ENCODE measurements at regions not wholly inside any gene's neighbourhood (a gene's known extent, or its start where the extent isn't known, plus 50 kb on each side); places are given as distances from the start of the nearest gene placed in this dataset.
A peak's percentile ranks its signal among the peaks of the same experiment; 100 is the strongest.

DNA sequence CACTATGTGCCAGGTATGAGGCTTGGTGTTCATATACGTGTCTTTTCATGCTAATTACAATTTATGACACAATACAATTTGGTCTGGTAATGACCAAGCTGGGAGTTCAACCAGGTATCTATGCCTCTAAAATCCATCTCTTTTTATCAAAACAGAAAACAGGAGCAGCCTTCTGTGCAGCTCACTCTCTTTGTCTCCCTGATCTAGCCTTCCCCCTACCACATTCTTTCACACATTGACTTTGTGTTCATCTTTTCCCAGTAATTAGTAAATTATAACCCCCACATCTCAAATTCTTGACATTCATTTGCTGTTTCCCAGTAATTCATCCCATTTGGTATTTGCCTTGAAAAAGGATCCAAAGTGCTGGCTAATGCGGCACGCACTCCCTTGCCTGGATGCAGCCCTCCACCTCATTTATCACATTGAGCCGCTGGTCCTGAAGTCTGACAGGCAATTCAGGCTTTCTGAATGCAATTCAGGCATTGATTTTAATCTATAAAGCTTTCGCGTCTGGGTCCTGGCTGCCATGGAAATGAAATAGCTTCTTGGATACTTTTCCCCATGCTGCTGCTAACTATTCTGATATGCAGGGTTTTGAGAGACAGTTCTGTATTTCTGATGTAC lies 112.5 kb upstream of the ANKRD1 start:
- no peaks in the 10 kb centered on the region for H4K20me1 ChIP-seq (ENCODE audit: low read length)
- no peak overlapping the region for H3K9ac ChIP-seq (ENCODE audit: low read length)
- no peaks in the 10 kb centered on the region for H3K36me3 ChIP-seq (ENCODE audit: low read depth, low read length)
- no peak overlapping the region for H2AFZ ChIP-seq (ENCODE audit: low read length)
- POLR2A ChIA-PET (ENCODE audit: unreplicated experiment): no interaction called here
- H3K27me3 ChIP-seq (ENCODE audit: low read length): no peaks in the 10 kb centered on the region
- ATAC-seq (no peak), DNase-seq (no peak)
- no peaks in the 10 kb centered on the region for H3F3A ChIP-seq (ENCODE audit: low read length, unreplicated experiment)
- intact Hi-C loops (cut with micrococcal nuclease): no loop called here
- H3K27ac ChIP-seq (ENCODE audit: low read length): no peak overlapping the region
- no peak overlapping the region for H3K4me2 ChIP-seq (ENCODE audit: low read length)
- no peaks in the 10 kb centered on the region for H3K9me2 ChIP-seq (replicated peaks; ENCODE audit: low read length)
- H3K4me3 ChIP-seq (ENCODE audit: low read length): no peak overlapping the region
- CTCF ChIA-PET: no interaction called here
- H3K79me2 ChIP-seq (ENCODE audit: low read length): no peaks in the 10 kb centered on the region
- TF ChIP-seq, protein P1, sequence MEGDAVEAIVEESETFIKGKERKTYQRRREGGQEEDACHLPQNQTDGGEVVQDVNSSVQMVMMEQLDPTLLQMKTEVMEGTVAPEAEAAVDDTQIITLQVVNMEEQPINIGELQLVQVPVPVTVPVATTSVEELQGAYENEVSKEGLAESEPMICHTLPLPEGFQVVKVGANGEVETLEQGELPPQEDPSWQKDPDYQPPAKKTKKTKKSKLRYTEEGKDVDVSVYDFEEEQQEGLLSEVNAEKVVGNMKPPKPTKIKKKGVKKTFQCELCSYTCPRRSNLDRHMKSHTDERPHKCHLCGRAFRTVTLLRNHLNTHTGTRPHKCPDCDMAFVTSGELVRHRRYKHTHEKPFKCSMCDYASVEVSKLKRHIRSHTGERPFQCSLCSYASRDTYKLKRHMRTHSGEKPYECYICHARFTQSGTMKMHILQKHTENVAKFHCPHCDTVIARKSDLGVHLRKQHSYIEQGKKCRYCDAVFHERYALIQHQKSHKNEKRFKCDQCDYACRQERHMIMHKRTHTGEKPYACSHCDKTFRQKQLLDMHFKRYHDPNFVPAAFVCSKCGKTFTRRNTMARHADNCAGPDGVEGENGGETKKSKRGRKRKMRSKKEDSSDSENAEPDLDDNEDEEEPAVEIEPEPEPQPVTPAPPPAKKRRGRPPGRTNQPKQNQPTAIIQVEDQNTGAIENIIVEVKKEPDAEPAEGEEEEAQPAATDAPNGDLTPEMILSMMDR (conservative IDR thresholded peaks at IDR 0.05; ENCODE audit: low read depth, low read length): no peak
- TF ChIP-seq EZH2phosphoT487 (IDR thresholded peaks at IDR 0.05; ENCODE audit: borderline replicate concordance, low read length) (no peak), EZH2 (IDR thresholded peaks at IDR 0.05; ENCODE audit: low read length, unreplicated experiment) (no peak)
- 0 out of 2 replicates have a peak, but pooled peaks cover 5% of the 10 kb centered on the region for H3K4me1 ChIP-seq (ENCODE audit: insufficient read depth, low read length)
- H3K9me3 ChIP-seq (ENCODE audit: low read length): no peaks in the 10 kb centered on the region
- no TSS peak for BruUV-seq (replicated peaks)

GRCh38 chr10:91034042-91034441 lies 113.2 kb upstream of the ANKRD1 start:
- Histone ChIP-seq H3K27me3 (ENCODE audit: low read length) (no peaks in the 10 kb centered on the region), H3K79me2 (ENCODE audit: low read length) (no peaks in the 10 kb centered on the region), H2AFZ (ENCODE audit: low read length) (no peak overlapping the region), H3K9ac (ENCODE audit: low read length) (no peak overlapping the region), H3K4me1 (ENCODE audit: insufficient read depth, low read length) (0 out of 2 replicates have a peak, but pooled peaks cover 5% of the 10 kb centered on the region), H3F3A (ENCODE audit: low read length, unreplicated experiment) (no peaks in the 10 kb centered on the region), H3K9me2 (replicated peaks; ENCODE audit: low read length) (no peaks in the 10 kb centered on the region), H4K20me1 (ENCODE audit: low read length) (no peaks in the 10 kb centered on the region), H3K4me3 (ENCODE audit: low read length) (no peak overlapping the region), H3K36me3 (ENCODE audit: low read depth, low read length) (no peaks in the 10 kb centered on the region), H3K4me2 (ENCODE audit: low read length) (no peak overlapping the region), H3K9me3 (ENCODE audit: low read length) (no peaks in the 10 kb centered on the region), H3K27ac (ENCODE audit: low read length) (no peak overlapping the region)
- no peak for DNase-seq
- TF ChIP-seq EZH2 (IDR thresholded peaks at IDR 0.05; ENCODE audit: low read length, unreplicated experiment): no peak
- TF ChIP-seq EZH2phosphoT487 (IDR thresholded peaks at IDR 0.05; ENCODE audit: borderline replicate concordance, low read length): no peak
- TF ChIP-seq, protein P1 (conservative IDR thresholded peaks at IDR 0.05; ENCODE audit: low read depth, low read length): no peak
- POLR2A ChIA-PET (ENCODE audit: unreplicated experiment): no interaction called here
- no peak for ATAC-seq
- intact Hi-C loops (cut with micrococcal nuclease): no loop called here
- no TSS peak for BruUV-seq (replicated peaks)
- CTCF ChIA-PET: no interaction called here

DNA sequence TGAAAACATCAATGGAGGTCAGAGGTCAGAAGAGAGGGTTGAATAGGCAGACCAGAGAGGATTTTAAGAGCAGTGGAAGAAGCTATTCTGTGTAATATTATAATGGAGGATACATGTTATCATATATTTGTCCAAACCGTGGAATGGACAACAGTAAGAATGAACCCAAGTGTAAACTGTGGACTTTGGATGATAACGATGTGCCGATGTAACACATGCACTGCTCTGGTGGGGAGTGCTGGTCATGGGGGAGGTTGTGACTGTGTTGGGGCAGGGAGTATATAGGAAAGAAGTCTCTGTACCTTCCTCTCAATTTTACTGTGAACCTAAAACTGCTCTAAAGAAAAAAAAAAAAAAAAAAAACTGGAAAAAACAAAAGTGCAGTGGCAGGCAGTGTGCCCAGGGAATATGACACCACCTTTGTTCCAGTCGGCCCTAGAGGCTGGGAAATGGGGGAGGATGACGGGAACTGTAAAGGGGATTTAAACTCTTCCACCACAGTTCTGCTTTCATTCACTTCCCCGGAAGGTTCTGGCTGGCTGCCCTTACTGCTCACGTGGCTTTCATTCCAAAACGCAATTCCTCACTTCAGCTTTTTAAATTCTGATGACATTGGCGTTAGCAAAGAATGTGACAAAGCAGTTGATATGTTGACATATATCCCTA lies 113.7 kb upstream of the ANKRD1 start:
- Histone ChIP-seq H3K27ac (ENCODE audit: low read length) (no peak overlapping the region), H3K4me2 (ENCODE audit: low read length) (no peak overlapping the region)
- intact Hi-C loops (cut with micrococcal nuclease): no loop called here

More for the DNA sequence above, 113.7 kb upstream of the ANKRD1 start:
- TF ChIP-seq, protein P1 (conservative IDR thresholded peaks at IDR 0.05; ENCODE audit: low read depth, low read length): no peak
- TF ChIP-seq EZH2phosphoT487 (IDR thresholded peaks at IDR 0.05; ENCODE audit: borderline replicate concordance, low read length): no peak
- TF ChIP-seq EZH2 (IDR thresholded peaks at IDR 0.05; ENCODE audit: low read length, unreplicated experiment): no peak
- Histone ChIP-seq H3K9me2 (replicated peaks; ENCODE audit: low read length) (no peaks in the 10 kb centered on the region), H3K4me1 (ENCODE audit: insufficient read depth, low read length) (0 out of 2 replicates have a peak, but pooled peaks cover 5% of the 10 kb centered on the region), H3F3A (ENCODE audit: low read length, unreplicated experiment) (no peaks in the 10 kb centered on the region), H3K36me3 (ENCODE audit: low read depth, low read length) (no peaks in the 10 kb centered on the region), H4K20me1 (ENCODE audit: low read length) (no peaks in the 10 kb centered on the region), H3K9me3 (ENCODE audit: low read length) (no peaks in the 10 kb centered on the region), H3K27me3 (ENCODE audit: low read length) (no peaks in the 10 kb centered on the region), H3K79me2 (ENCODE audit: low read length) (no peaks in the 10 kb centered on the region), H2AFZ (ENCODE audit: low read length) (no peak overlapping the region), H3K4me3 (ENCODE audit: low read length) (no peak overlapping the region), H3K9ac (ENCODE audit: low read length) (no peak overlapping the region)
- no TSS peak for BruUV-seq (replicated peaks)
- POLR2A ChIA-PET (ENCODE audit: unreplicated experiment): no interaction called here
- CTCF ChIA-PET: no interaction called here
- ATAC-seq: peak; percentile 31; the same call in 1 of the 2 replicates
- peak; percentile 25 for DNase-seq

Measured in PC-3 (cell line).